ENCODE measurements at regions not wholly inside any gene's neighbourhood (a gene's known extent, or its start where the extent isn't known, plus 50 kb on each side); places are given as distances from the start of the nearest gene placed in this dataset.

DNA sequence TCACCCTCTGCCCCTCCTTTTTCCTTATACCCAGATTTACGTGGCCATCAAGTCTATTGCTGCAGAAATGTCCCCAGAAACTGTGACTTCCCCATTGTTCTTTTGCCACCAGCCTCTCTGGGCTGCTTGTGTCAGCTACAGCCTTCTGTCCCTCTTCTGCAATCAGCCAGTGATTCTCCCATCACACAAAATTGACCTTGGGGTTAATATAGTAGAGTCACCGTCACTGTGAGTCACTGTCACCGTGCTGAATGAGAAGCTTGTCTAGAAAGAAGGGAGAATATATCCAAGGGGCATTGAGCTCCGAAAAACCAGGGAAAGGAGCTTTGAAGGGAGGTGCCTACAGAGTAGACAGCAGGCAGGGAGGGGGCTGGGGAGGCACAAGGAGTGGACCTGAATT lies 290.5 kb downstream of the HAPSTR1 start:
- H3K9ac ChIP-seq (ENCODE audit: low read depth, low read length), result no peak overlapping the region
- no peaks in the 10 kb centered on the region for H4K20me1 ChIP-seq (ENCODE audit: insufficient read depth, low read length)
- ATAC-seq (ENCODE audit: insufficient read depth, low read depth) (no peak), DNase-seq (no peak)
- peaks cover 8% of the 10 kb centered on the region for H3K27me3 ChIP-seq (ENCODE audit: insufficient read depth, low read length, poor library complexity)
- H2AFZ ChIP-seq (ENCODE audit: low read depth, low read length), result no peak overlapping the region
- no peaks in the 10 kb centered on the region for H3K9me3 ChIP-seq (ENCODE audit: insufficient read depth, low read length, severe bottlenecking)
- no peak overlapping the region for H3K27ac ChIP-seq (ENCODE audit: low read length)
- H3K36me3 ChIP-seq (ENCODE audit: insufficient read depth, low read length), result no peaks in the 10 kb centered on the region
- no peak for TF ChIP-seq EZH2 (IDR thresholded peaks at IDR 0.05; ENCODE audit: borderline replicate concordance, low read depth, low read length, severe bottlenecking)
- TF ChIP-seq, protein P1, sequence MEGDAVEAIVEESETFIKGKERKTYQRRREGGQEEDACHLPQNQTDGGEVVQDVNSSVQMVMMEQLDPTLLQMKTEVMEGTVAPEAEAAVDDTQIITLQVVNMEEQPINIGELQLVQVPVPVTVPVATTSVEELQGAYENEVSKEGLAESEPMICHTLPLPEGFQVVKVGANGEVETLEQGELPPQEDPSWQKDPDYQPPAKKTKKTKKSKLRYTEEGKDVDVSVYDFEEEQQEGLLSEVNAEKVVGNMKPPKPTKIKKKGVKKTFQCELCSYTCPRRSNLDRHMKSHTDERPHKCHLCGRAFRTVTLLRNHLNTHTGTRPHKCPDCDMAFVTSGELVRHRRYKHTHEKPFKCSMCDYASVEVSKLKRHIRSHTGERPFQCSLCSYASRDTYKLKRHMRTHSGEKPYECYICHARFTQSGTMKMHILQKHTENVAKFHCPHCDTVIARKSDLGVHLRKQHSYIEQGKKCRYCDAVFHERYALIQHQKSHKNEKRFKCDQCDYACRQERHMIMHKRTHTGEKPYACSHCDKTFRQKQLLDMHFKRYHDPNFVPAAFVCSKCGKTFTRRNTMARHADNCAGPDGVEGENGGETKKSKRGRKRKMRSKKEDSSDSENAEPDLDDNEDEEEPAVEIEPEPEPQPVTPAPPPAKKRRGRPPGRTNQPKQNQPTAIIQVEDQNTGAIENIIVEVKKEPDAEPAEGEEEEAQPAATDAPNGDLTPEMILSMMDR (IDR thresholded peaks at IDR 0.05; ENCODE audit: borderline replicate concordance, extremely low read depth, low read length, poor library complexity, severe bottlenecking), result no peak
- H3K4me3 ChIP-seq (ENCODE audit: low read depth in 1 of 2, low read length in 2 of 2), result no peak overlapping the region
- H3K4me2 ChIP-seq (ENCODE audit: insufficient read depth, low read length), result no peak overlapping the region
- H3K4me1 ChIP-seq (ENCODE audit: insufficient read depth, low read length), result no peaks in the 10 kb centered on the region
- H3K79me2 ChIP-seq (ENCODE audit: insufficient read depth, low read length), result no peaks in the 10 kb centered on the region

DNA sequence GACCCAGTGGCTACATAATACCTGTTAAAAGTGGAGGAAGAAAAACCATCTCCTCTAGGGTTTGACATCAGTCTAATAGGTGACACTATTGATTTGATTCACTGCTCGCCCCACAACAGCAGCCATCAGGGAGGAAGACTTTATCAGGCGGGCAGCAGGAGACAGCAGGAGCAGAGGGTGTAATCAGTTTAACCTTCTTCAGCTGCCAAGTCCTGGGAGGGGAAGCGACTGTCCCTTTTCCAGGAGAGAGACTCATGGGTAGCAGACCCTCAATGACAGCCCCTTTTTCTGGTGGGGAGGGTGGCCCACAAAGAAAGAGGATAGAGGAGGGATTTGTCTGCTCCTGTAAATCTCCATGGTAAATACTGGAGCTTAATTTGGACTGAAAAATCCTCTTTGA lies 291.8 kb downstream of the HAPSTR1 start:
- peaks cover 7% of the 10 kb centered on the region for H3K9me3 ChIP-seq (ENCODE audit: insufficient read depth, low read length, severe bottlenecking)
- H3K9ac ChIP-seq (ENCODE audit: low read depth, low read length), result no peak overlapping the region
- ATAC-seq (ENCODE audit: insufficient read depth, low read depth), result no peak
- H4K20me1 ChIP-seq (ENCODE audit: insufficient read depth, low read length), result no peaks in the 10 kb centered on the region
- no peak for DNase-seq
- H3K27me3 ChIP-seq (ENCODE audit: insufficient read depth, low read length, poor library complexity), result peaks cover 8% of the 10 kb centered on the region
- no peak overlapping the region for H2AFZ ChIP-seq (ENCODE audit: low read depth, low read length)
- no peak for TF ChIP-seq EZH2 (IDR thresholded peaks at IDR 0.05; ENCODE audit: borderline replicate concordance, low read depth, low read length, severe bottlenecking)
- TF ChIP-seq, protein P1 (IDR thresholded peaks at IDR 0.05; ENCODE audit: borderline replicate concordance, extremely low read depth, low read length, poor library complexity, severe bottlenecking), result no peak
- no peak overlapping the region for H3K27ac ChIP-seq (ENCODE audit: low read length)
- H3K4me1 ChIP-seq (ENCODE audit: insufficient read depth, low read length), result no peaks in the 10 kb centered on the region
- H3K4me3 ChIP-seq (ENCODE audit: low read depth in 1 of 2, low read length in 2 of 2), result no peak overlapping the region
- no peaks in the 10 kb centered on the region for H3K79me2 ChIP-seq (ENCODE audit: insufficient read depth, low read length)
- no peaks in the 10 kb centered on the region for H3K36me3 ChIP-seq (ENCODE audit: insufficient read depth, low read length)
- no peak overlapping the region for H3K4me2 ChIP-seq (ENCODE audit: insufficient read depth, low read length)

DNA sequence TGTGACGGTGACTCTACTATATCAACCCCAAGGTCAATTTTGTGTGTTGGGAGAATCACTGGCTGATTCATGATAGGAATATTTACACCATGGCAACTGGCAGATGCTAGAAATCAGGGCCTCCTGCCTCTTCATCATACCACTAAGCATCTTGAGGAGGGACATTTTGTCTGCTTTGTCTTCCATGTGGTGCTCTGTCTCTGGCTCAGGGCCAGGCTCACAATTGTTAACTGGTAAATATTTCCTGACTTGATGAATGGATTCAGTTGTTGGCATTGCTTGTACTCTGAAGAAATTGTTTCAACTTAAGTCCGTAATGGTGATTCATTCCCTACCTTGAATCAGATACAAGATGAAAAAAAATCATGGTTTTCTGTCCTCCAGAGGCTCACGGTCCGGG lies 292.7 kb downstream of the HAPSTR1 start:
- Histone ChIP-seq H3K9me3 (ENCODE audit: insufficient read depth, low read length, severe bottlenecking) (peaks cover 7% of the 10 kb centered on the region), H4K20me1 (ENCODE audit: insufficient read depth, low read length) (no peaks in the 10 kb centered on the region), H3K27ac (ENCODE audit: low read length) (no peak overlapping the region), H3K36me3 (ENCODE audit: insufficient read depth, low read length) (no peaks in the 10 kb centered on the region), H2AFZ (ENCODE audit: low read depth, low read length) (no peak overlapping the region), H3K79me2 (ENCODE audit: insufficient read depth, low read length) (no peaks in the 10 kb centered on the region), H3K4me3 (ENCODE audit: low read depth in 1 of 2, low read length in 2 of 2) (no peak overlapping the region), H3K9ac (ENCODE audit: low read depth, low read length) (no peak overlapping the region), H3K27me3 (ENCODE audit: insufficient read depth, low read length, poor library complexity) (peaks cover 8% of the 10 kb centered on the region), H3K4me1 (ENCODE audit: insufficient read depth, low read length) (no peaks in the 10 kb centered on the region), H3K4me2 (ENCODE audit: insufficient read depth, low read length) (no peak overlapping the region)
- DNase-seq (no peak), ATAC-seq (ENCODE audit: insufficient read depth, low read depth) (no peak)
- no peak for TF ChIP-seq EZH2 (IDR thresholded peaks at IDR 0.05; ENCODE audit: borderline replicate concordance, low read depth, low read length, severe bottlenecking)
- TF ChIP-seq, protein P1 (IDR thresholded peaks at IDR 0.05; ENCODE audit: borderline replicate concordance, extremely low read depth, low read length, poor library complexity, severe bottlenecking), result no peak

Measured in DND-41 (cell line).